OCI-LY3 (cell line): ENCODE measurements at regions not wholly inside any gene's neighbourhood (a gene's known extent, or its start where the extent isn't known, plus 50 kb on each side); places are given as distances from the start of the nearest gene placed in this dataset.

ENCODE experiments used
- H2AFZ ChIP-seq: fragments of 200-600, 300-600 bp; shearing (Covaris generic); 2 replicates; pipeline ENCODE4 v1.6.0; 2014; ENCODE audit warnings: antibody characterized with exemption, low read depth, low read length
- H3K27ac ChIP-seq: fragments of 200-600, 300-600 bp; sonication (generic); 2 replicates; pipeline ENCODE4 v1.5.1; 2014; ENCODE audit warnings: mild to moderate bottlenecking, low read length, moderate library complexity, mixed read lengths
- H3K27me3 ChIP-seq: fragments of 200-600, 300-600 bp; sonication (generic); 2 replicates; pipeline ENCODE4 v1.6.1; 2014; ENCODE audit warnings: low read depth, low read length, mixed read lengths
- H3K36me3 ChIP-seq: fragments of 200-600, 300-600 bp; sonication (generic); replicated peaks from 2 replicates; pipeline ENCODE3; 2014; ENCODE audit warnings: low read depth, low read length, mixed read lengths
- H3K4me1 ChIP-seq: fragments of 300-600, 200-600 bp; sonication (generic); 2 replicates; pipeline ENCODE4 v1.6.1; 2014; ENCODE audit warnings: low read length, mixed read lengths
- H3K4me2 ChIP-seq: fragments of 200-600, 300-600 bp; sonication (generic); 2 replicates; pipeline ENCODE4 v1.6.1; 2014; ENCODE audit warnings: low read length, mixed read lengths
- H3K4me3 ChIP-seq: fragments of 300-600, 200-600 bp; sonication (generic); 2 replicates; pipeline ENCODE4 v1.5.1; 2014; ENCODE audit warnings: antibody characterized with exemption, mild to moderate bottlenecking, low read length, moderate library complexity
- H3K79me2 ChIP-seq: fragments of 300-600, 200-600 bp; shearing (Covaris generic); 2 replicates; pipeline ENCODE4 v1.6.1; 2014; ENCODE audit warnings: mild to moderate bottlenecking, low read length, mixed read lengths
- H3K9ac ChIP-seq: fragments of 300-600, 200-600 bp; shearing (Covaris generic); 2 replicates; pipeline ENCODE4 v1.6.0; 2014; ENCODE audit warnings: mild to moderate bottlenecking, low read length, moderate library complexity
- H3K9me3 ChIP-seq: fragments of 200-600, 300-600 bp; shearing (Covaris generic); 2 replicates; pipeline ENCODE4 v1.6.1; 2014; ENCODE audit warnings: low read length, mixed read lengths; ENCODE audit not compliant: insufficient read depth
- H4K20me1 ChIP-seq: fragments of 200-600, 300-600 bp; sonication (generic); 2 replicates; pipeline ENCODE4 v1.6.1; 2016; ENCODE audit warnings: low read length, mixed read lengths; ENCODE audit not compliant: insufficient read depth
- EZH2phosphoT487 ChIP-seq: fragments of 200-600 bp; shearing (Covaris generic); IDR thresholded peaks from 2 replicates; pipeline ENCODE4 v1.6.1; 2018; ENCODE audit warnings: antibody characterized with exemption, mixed run types, low read depth
- TF ChIP-seq, protein P1 (sequence below): fragments of 200-600, 300-600 bp; sonication (generic); IDR thresholded peaks from 2 replicates; pipeline ENCODE4 v1.5.1; 2014; ENCODE audit warnings: antibody characterized with exemption, low read length, low read depth

DNA sequence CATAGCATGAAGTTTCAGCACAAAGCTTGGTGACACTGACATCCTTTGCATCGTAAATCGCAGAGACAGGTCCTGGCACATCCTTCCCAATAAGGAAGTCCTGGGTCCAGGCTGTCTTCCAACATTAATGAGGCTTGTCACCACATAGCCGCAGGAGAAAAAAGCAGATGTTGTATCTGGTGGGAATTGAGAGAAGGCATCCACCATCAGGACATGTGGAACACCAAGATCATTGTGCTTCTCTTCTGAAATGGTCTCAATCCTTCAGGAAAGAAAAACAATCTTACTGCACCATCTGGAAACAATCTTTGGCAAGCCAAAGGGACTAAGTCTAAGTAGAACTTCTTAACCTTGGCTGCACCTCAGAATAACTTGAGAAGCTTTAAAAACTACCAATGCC, 119.0 kb upstream of the ARHGAP28 start:
- Histone ChIP-seq H3K4me1 (no peaks in the 10 kb centered on the region), H3K4me2 (no peak overlapping the region), H3K79me2 (no peaks in the 10 kb centered on the region), H3K27me3 (no peaks in the 10 kb centered on the region), H3K4me3 (no peak overlapping the region), H3K27ac (no peak overlapping the region), H3K36me3 (no peaks in the 10 kb centered on the region), H3K9ac (no peak overlapping the region), H4K20me1 (no peaks in the 10 kb centered on the region), H3K9me3 (no peaks in the 10 kb centered on the region), H2AFZ (no peak overlapping the region)
- TF ChIP-seq EZH2phosphoT487 = no peak

DNA sequence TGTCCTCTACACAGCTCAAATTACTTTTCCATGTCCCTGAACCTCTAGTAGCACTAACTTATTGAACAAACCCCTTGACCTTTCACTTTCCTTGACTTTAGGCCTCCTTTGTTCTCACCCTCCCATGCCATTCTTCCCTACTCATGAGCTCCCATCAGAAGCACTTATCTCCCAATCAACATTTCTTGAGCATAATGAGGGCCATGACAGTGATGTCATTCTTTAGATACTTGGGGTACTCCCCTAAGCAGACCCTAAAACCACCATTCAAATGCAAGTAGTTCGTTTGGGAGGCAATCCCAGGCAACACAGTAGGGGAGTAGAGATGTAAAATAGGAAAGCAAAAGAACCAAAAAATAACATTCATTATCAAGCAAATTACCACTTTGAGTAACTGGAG, 115.9 kb upstream of the ARHGAP28 start:
- no peaks in the 10 kb centered on the region for H3K9me3 ChIP-seq
- no peak overlapping the region for H3K9ac ChIP-seq
- H4K20me1 ChIP-seq = no peaks in the 10 kb centered on the region
- no peak overlapping the region for H3K4me2 ChIP-seq
- H3K27ac ChIP-seq = no peak overlapping the region
- TF ChIP-seq, protein P1, sequence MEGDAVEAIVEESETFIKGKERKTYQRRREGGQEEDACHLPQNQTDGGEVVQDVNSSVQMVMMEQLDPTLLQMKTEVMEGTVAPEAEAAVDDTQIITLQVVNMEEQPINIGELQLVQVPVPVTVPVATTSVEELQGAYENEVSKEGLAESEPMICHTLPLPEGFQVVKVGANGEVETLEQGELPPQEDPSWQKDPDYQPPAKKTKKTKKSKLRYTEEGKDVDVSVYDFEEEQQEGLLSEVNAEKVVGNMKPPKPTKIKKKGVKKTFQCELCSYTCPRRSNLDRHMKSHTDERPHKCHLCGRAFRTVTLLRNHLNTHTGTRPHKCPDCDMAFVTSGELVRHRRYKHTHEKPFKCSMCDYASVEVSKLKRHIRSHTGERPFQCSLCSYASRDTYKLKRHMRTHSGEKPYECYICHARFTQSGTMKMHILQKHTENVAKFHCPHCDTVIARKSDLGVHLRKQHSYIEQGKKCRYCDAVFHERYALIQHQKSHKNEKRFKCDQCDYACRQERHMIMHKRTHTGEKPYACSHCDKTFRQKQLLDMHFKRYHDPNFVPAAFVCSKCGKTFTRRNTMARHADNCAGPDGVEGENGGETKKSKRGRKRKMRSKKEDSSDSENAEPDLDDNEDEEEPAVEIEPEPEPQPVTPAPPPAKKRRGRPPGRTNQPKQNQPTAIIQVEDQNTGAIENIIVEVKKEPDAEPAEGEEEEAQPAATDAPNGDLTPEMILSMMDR = no peak
- no peak for TF ChIP-seq EZH2phosphoT487
- no peaks in the 10 kb centered on the region for H3K4me1 ChIP-seq
- no peak overlapping the region for H2AFZ ChIP-seq
- H3K4me3 ChIP-seq = no peak overlapping the region
- H3K79me2 ChIP-seq = no peaks in the 10 kb centered on the region
- no peaks in the 10 kb centered on the region for H3K36me3 ChIP-seq
- H3K27me3 ChIP-seq = no peaks in the 10 kb centered on the region

DNA sequence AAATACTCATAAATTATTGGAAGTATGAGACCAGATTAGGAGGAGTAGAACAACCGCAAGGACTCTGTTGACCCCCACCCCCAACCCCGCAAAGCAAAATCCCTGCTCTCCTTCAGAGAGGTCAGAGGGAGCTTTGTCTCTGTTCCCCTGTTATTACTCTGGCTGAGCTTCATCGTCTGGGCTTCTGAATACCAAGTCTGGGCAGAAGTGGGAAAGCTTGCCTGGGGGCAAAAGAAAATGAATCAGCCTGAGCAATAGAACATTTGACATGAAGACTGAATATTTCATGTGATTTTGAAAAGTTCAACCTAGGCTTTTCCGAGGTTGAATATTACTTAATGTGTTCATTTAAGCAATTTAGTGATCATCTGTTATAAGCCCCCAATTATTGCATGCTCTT, 114.6 kb upstream of the ARHGAP28 start:
- H3K4me2 ChIP-seq = no peak overlapping the region
- H3K27ac ChIP-seq = no peak overlapping the region
- H3K4me3 ChIP-seq = no peak overlapping the region
- no peak overlapping the region for H2AFZ ChIP-seq
- H3K9ac ChIP-seq = no peak overlapping the region
- no peaks in the 10 kb centered on the region for H3K79me2 ChIP-seq
- no peak for TF ChIP-seq EZH2phosphoT487
- TF ChIP-seq, protein P1 = no peak
- H3K9me3 ChIP-seq = no peaks in the 10 kb centered on the region
- no peaks in the 10 kb centered on the region for H3K36me3 ChIP-seq
- no peaks in the 10 kb centered on the region for H3K27me3 ChIP-seq
- H4K20me1 ChIP-seq = no peaks in the 10 kb centered on the region
- H3K4me1 ChIP-seq = no peaks in the 10 kb centered on the region

DNA sequence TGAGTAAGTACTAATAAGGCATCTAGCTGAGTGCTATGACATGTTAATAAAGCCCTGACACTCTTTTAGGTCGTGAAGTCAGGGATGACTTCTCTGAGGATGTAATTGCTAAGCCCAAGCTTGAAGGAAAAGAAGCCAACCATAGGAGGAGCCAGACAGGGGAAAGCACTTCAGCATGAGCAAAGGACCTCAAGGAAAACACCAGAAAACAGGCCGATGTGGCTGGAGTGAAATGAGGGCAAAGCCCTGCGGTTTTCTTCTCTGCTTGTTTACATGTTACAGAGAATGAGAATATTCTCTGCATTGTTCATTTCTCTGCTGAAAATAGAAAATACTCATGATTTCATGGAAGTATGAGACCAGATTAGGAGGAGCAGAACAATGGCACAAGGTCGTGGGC, 112.5 kb upstream of the ARHGAP28 start:
- TF ChIP-seq EZH2phosphoT487 = no peak
- TF ChIP-seq, protein P1 = no peak
- Histone ChIP-seq H3K4me2 (no peak overlapping the region), H3K36me3 (no peaks in the 10 kb centered on the region), H2AFZ (no peak overlapping the region), H3K27me3 (no peaks in the 10 kb centered on the region), H3K9me3 (no peaks in the 10 kb centered on the region), H3K79me2 (no peaks in the 10 kb centered on the region), H3K4me3 (no peak overlapping the region), H3K27ac (no peak overlapping the region), H3K9ac (no peak overlapping the region), H3K4me1 (no peaks in the 10 kb centered on the region), H4K20me1 (no peaks in the 10 kb centered on the region)

DNA sequence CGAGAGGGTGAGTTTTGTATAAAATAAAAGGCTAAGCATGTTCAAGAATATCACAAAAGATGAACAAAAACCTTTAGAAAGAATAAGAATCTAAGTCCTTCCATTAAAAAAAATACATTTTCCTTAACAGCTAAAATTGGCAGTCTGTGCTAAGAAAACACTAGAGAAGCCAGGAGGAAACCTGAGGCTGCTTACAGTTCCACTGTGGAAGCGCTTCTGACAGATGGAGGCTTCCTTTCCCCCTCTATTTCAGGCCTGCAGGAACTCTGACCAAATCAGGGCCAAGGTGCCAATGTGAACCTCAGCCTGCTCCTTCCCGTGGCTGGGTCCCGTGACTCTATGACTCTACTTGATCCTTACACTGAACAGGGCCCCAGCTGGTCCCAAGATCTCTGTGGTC, 108.1 kb upstream of the ARHGAP28 start:
- Histone ChIP-seq H3K27me3 (no peaks in the 10 kb centered on the region), H3K4me2 (no peak overlapping the region), H3K9me3 (no peaks in the 10 kb centered on the region), H3K4me1 (no peaks in the 10 kb centered on the region), H2AFZ (no peak overlapping the region), H3K27ac (no peak overlapping the region), H3K4me3 (no peak overlapping the region), H3K36me3 (no peaks in the 10 kb centered on the region), H3K79me2 (no peaks in the 10 kb centered on the region), H3K9ac (no peak overlapping the region), H4K20me1 (no peaks in the 10 kb centered on the region)
- TF ChIP-seq, protein P1 = no peak
- TF ChIP-seq EZH2phosphoT487 = no peak
